ENCODE measurements at regions not wholly inside any gene's neighbourhood (a gene's known extent, or its start where the extent isn't known, plus 50 kb on each side); places are given as distances from the start of the nearest gene placed in this dataset.

GRCh38 chr11:45723397-45723796, 58.0 kb upstream of the CHST1 start:
- DNase-seq, result no peak

DNA sequence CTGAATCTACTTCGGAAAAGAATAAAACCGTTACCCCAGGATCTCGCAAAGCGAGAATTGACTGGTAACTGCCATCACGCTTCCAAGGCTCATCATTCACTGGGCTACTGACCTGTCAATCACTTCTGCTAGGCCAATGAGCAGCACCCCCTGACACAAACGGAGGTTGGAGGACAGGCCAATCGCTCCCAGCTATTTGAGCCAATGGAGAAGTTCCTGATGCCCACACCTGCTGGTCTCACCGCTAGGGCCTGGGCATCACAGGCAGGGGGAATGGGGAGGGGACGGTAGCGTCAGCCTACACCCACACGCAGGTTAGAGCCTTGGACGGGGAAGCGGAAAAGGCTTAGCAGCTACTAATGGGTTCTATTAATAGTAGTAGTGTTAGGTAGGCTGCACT, 56.7 kb upstream of the CHST1 start:
- DNase-seq, result no peak

DNA sequence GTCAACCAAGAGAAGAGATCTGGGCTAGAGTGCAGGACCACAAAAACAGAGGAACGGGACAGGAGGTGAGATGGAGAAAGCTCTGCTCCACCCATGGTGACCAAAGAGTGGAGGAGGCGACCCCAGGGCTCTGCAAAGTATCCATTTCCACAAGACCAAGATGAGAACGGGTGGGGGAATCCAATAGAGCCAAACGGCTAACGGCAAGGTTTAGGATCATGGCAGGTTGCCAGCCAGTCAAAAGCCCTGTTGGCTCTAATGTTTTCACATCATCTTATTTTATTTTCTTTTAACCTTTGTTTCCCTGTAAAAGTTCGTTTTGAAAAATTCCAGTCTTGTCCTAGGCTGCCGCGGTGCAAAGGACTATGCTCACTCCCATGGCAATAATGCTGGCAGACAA, 52.1 kb upstream of the CHST1 start:
- DNase-seq, result no peak

DNA sequence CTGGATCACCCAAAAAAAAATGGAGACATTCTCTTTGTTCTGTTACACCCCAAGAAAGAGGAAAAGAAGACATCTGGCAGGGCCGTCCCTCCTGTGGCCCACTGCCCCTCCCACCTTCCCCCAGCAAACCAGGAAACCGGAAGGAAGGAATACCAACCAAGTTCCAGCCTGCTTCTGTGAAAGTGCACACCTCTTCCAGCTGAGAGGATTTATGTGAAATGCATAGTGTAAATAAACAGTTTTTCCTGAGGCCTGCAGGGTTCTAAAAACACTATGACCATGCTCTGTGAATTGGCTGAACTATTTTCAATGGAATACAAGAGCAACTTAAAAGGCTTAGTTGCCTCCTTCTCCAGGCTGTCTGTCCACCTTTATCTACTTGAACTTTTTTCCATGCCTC, 50.0 kb upstream of the CHST1 start:
- no peak for DNase-seq
